LNCaP clone FGC (cell line): ENCODE measurements at regions not wholly inside any gene's neighbourhood (a gene's known extent, or its start where the extent isn't known, plus 50 kb on each side); places are given as distances from the start of the nearest gene placed in this dataset.

ENCODE experiments used
- DNase-seq: peaks from one replicate; pipeline ENCODE4 v3.0.0-alpha.2; 2011; ENCODE audit warnings: low read depth
- H3K4me3 ChIP-seq: 2 replicates; pipeline ENCODE4 v1.5.1; 2011; ENCODE audit warnings: mild to moderate bottlenecking, low read depth, low read length, control low read depth
- TF ChIP-seq, protein P1 (sequence below): IDR thresholded peaks from 2 replicates; pipeline ENCODE4 v1.5.1; 2012; ENCODE audit warnings: mild to moderate bottlenecking; ENCODE audit not compliant: control insufficient read depth, insufficient read depth; ENCODE audit errors: extremely low read depth

DNA sequence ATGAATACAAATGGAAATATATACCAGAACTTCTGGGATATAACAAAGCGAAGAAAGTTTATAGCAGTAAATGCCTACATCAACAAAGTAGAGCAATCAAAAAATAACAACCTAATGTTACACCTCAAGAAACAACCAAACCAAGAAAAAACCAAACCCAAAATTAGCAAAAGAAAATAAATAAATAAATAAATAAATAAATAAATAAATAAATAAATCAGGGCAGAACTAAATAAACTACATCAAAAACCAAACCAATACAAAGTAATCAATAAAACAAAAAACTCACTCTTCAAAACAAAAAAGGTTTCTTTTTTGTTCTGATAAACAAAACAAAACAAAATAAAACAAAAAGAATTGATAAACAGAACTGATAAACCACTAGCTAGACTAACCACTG lies 88.4 kb upstream of the SPIN4 start:
- TF ChIP-seq, protein P1, sequence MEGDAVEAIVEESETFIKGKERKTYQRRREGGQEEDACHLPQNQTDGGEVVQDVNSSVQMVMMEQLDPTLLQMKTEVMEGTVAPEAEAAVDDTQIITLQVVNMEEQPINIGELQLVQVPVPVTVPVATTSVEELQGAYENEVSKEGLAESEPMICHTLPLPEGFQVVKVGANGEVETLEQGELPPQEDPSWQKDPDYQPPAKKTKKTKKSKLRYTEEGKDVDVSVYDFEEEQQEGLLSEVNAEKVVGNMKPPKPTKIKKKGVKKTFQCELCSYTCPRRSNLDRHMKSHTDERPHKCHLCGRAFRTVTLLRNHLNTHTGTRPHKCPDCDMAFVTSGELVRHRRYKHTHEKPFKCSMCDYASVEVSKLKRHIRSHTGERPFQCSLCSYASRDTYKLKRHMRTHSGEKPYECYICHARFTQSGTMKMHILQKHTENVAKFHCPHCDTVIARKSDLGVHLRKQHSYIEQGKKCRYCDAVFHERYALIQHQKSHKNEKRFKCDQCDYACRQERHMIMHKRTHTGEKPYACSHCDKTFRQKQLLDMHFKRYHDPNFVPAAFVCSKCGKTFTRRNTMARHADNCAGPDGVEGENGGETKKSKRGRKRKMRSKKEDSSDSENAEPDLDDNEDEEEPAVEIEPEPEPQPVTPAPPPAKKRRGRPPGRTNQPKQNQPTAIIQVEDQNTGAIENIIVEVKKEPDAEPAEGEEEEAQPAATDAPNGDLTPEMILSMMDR, result no peak
- DNase-seq, result no peak
- no peak overlapping the region for H3K4me3 ChIP-seq

- DNase-seq, result no peak
- TF ChIP-seq, protein P1, result no peak
- no peak overlapping the region for H3K4me3 ChIP-seq
Observed at GRCh38 chrX:63436865-63437264, 85.7 kb upstream of the SPIN4 start.

GRCh38 chrX:63434665-63435064 lies 83.5 kb upstream of the SPIN4 start:
- H3K4me3 ChIP-seq, result peak overlapping the region; percentile 59
- TF ChIP-seq, protein P1, result no peak
- DNase-seq, result peak; percentile 90

GRCh38 chrX:63434206-63434605 lies 83.1 kb upstream of the SPIN4 start:
- DNase-seq, result peak; percentile 52

GRCh38 chrX:63430026-63430425 lies 78.9 kb upstream of the SPIN4 start:
- H3K4me3 ChIP-seq, result no peak overlapping the region
- no peak for DNase-seq
- TF ChIP-seq, protein P1, result no peak

More at GRCh38 chrX:63434206-63434605, 83.1 kb upstream of the SPIN4 start:
- TF ChIP-seq, protein P1, result no peak
- H3K4me3 ChIP-seq, result peak overlapping the region; percentile 59

- no peak for DNase-seq
- H3K4me3 ChIP-seq, result no peak overlapping the region
- TF ChIP-seq, protein P1, result no peak
Observed at GRCh38 chrX:63428348-63428747, 77.2 kb upstream of the SPIN4 start.

GRCh38 chrX:63426519-63426918 lies 75.4 kb upstream of the SPIN4 start:
- TF ChIP-seq, protein P1, result no peak
- H3K4me3 ChIP-seq, result no peak overlapping the region
- DNase-seq, result no peak
